Ishikawa (cell line): ENCODE measurements at regions not wholly inside any gene's neighbourhood (a gene's known extent, or its start where the extent isn't known, plus 50 kb on each side); places are given as distances from the start of the nearest gene placed in this dataset.

Experiments used
- CEBPB ChIP-seq: IDR thresholded peaks from 2 replicates; pipeline ENCODE4 v1.6.1; 2012
- EGR1 ChIP-seq: IDR thresholded peaks from 2 replicates; pipeline ENCODE4 v1.6.1; 2012
- EP300 ChIP-seq: IDR thresholded peaks from 2 replicates; pipeline ENCODE4 v1.6.1; 2012; ENCODE audit warnings: borderline replicate concordance
- FOXM1 ChIP-seq: IDR thresholded peaks from 2 replicates; pipeline ENCODE4 v1.6.1; 2012; ENCODE audit warnings: low read depth, borderline replicate concordance
- NFIC ChIP-seq: IDR thresholded peaks from 2 replicates; pipeline ENCODE4 v1.6.1; 2012
- RAD21 ChIP-seq: IDR thresholded peaks from 2 replicates; pipeline ENCODE4 v1.6.1; 2012; ENCODE audit warnings: low read depth
- TAF1 ChIP-seq: IDR thresholded peaks from 2 replicates; pipeline ENCODE4 v1.6.1; 2012; ENCODE audit warnings: low read depth, mild to moderate bottlenecking
- TEAD4 ChIP-seq: IDR thresholded peaks from 2 replicates; pipeline ENCODE4 v1.6.1; 2012
- YY1 ChIP-seq: IDR thresholded peaks from 2 replicates; pipeline ENCODE4 v1.6.1; 2012; ENCODE audit warnings: low read depth
- ZBTB7A ChIP-seq: IDR thresholded peaks from 2 replicates; pipeline ENCODE4 v1.6.1; 2012; ENCODE audit warnings: low read depth
- TF ChIP-seq, protein P1 (sequence below): IDR thresholded peaks from 2 replicates; pipeline ENCODE4 v1.6.1; 2012; ENCODE audit warnings: low read depth, mild to moderate bottlenecking
- TF ChIP-seq, protein P2 (sequence below): IDR thresholded peaks from 2 replicates; pipeline ENCODE4 v1.6.1; 2012
- TF ChIP-seq, protein P3 (sequence below): IDR thresholded peaks from 2 replicates; pipeline ENCODE4 v1.6.1; 2012

DNA sequence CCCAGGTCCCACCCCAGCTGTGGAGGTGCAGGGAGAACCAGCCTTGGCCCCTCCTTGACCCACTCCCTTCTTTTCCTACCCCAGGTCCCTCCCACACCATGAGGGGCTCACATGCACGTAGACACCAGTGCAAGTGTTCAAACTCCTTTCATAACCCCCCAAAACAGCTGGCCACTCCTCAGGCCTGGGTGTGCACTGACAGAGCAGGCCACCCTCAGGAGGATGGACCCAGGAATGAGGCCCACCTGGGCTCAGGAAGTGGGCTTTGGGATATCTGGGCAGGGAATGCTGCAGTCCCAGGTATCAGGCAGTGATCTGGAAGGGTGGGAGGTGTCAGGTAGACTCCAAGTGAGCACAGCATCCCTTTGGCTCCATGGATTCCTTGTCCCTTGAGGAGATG lies 723.8 kb downstream of the MATN1 start:
- TF ChIP-seq CEBPB (no peak), ZBTB7A (no peak), NFIC (no peak), FOXM1 (no peak), EGR1 (no peak), TAF1 (no peak), YY1 (no peak), RAD21 (no peak), EP300 (no peak), TEAD4 (no peak)
- TF ChIP-seq, protein P1, sequence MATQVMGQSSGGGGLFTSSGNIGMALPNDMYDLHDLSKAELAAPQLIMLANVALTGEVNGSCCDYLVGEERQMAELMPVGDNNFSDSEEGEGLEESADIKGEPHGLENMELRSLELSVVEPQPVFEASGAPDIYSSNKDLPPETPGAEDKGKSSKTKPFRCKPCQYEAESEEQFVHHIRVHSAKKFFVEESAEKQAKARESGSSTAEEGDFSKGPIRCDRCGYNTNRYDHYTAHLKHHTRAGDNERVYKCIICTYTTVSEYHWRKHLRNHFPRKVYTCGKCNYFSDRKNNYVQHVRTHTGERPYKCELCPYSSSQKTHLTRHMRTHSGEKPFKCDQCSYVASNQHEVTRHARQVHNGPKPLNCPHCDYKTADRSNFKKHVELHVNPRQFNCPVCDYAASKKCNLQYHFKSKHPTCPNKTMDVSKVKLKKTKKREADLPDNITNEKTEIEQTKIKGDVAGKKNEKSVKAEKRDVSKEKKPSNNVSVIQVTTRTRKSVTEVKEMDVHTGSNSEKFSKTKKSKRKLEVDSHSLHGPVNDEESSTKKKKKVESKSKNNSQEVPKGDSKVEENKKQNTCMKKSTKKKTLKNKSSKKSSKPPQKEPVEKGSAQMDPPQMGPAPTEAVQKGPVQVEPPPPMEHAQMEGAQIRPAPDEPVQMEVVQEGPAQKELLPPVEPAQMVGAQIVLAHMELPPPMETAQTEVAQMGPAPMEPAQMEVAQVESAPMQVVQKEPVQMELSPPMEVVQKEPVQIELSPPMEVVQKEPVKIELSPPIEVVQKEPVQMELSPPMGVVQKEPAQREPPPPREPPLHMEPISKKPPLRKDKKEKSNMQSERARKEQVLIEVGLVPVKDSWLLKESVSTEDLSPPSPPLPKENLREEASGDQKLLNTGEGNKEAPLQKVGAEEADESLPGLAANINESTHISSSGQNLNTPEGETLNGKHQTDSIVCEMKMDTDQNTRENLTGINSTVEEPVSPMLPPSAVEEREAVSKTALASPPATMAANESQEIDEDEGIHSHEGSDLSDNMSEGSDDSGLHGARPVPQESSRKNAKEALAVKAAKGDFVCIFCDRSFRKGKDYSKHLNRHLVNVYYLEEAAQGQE: no peak
- TF ChIP-seq, protein P2, sequence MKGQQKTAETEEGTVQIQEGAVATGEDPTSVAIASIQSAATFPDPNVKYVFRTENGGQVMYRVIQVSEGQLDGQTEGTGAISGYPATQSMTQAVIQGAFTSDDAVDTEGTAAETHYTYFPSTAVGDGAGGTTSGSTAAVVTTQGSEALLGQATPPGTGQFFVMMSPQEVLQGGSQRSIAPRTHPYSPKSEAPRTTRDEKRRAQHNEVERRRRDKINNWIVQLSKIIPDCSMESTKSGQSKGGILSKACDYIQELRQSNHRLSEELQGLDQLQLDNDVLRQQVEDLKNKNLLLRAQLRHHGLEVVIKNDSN: no peak
- TF ChIP-seq, protein P3, sequence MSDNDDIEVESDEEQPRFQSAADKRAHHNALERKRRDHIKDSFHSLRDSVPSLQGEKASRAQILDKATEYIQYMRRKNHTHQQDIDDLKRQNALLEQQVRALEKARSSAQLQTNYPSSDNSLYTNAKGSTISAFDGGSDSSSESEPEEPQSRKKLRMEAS: no peak
